Aorta (tissue), 5 donors: ENCODE measurements at regions not wholly inside any gene's neighbourhood (a gene's known extent, or its start where the extent isn't known, plus 50 kb on each side); places are given as distances from the start of the nearest gene placed in this dataset.

Source experiments
- ATAC-seq: fragments of 200-7000 bp; cut with Tn5 transposase; one replicate; pipeline ENCODE4 v1.9.1; 2022; ENCODE audit warnings: moderate library complexity; ENCODE audit not compliant: low FRiP score
- DNase-seq, 2 donors: peaks; one replicate each; pipeline ENCODE4 v3.0.0-alpha.2; 2020
- H3K27ac ChIP-seq, 2 donors: one replicate each; pipeline ENCODE4 v1.5.1; 2013; ENCODE audit warnings: low read length in 2 of 2, mild to moderate bottlenecking in 2 of 2, moderate library complexity in 2 of 2, control low read depth in 1 of 2, inconsistent platforms in 1 of 2, low read depth in 1 of 2
- H3K27me3 ChIP-seq, 2 donors: one replicate each; pipeline ENCODE4 v1.6.1; 2013; ENCODE audit warnings: control low read depth in 1 of 2, low read length in 1 of 2, mild to moderate bottlenecking in 1 of 2, moderate library complexity in 1 of 2; ENCODE audit not compliant: insufficient read depth in 2 of 2, control insufficient read depth in 1 of 2
- H3K36me3 ChIP-seq, 2 donors: one replicate each; pipeline ENCODE4 v1.6.1; 2013; ENCODE audit warnings: control low read depth in 1 of 2, low read length in 1 of 2, mild to moderate bottlenecking in 1 of 2; ENCODE audit not compliant: insufficient read depth in 2 of 2, control insufficient read depth in 1 of 2
- H3K4me1 ChIP-seq, 2 donors: one replicate each; pipeline ENCODE4 v1.6.1; 2013; ENCODE audit warnings: low read length in 2 of 2, control low read depth in 1 of 2, mild to moderate bottlenecking in 1 of 2, moderate library complexity in 1 of 2; ENCODE audit not compliant: insufficient read depth in 2 of 2, control insufficient read depth in 1 of 2
- H3K4me3 ChIP-seq, 2 donors: one replicate each; pipeline ENCODE4 v1.5.1; 2013; ENCODE audit warnings: low read length in 2 of 2, control low read depth in 1 of 2, mild to moderate bottlenecking in 1 of 2
- H3K9me3 ChIP-seq: one replicate; pipeline ENCODE4 v1.6.1; 2013; ENCODE audit warnings: mild to moderate bottlenecking, low read length; ENCODE audit not compliant: control insufficient read depth
- WGBS, 2 donors: extraction: QIAGEN DNeasy Blood & Tissue Kit; methylation state at CpG; one replicate each; pipeline ENCODE4 v1.1.7; 2013; 5-methylcytosine and 5-hydroxymethylcytosine counted together
- intact Hi-C, 2 donors: fragments of 100-400 bp; cut with DNase I; formaldehyde crosslinking; loops; one replicate each; pipeline versions ENCODE4 v1.14.2 to v1.15.0; 2022
- donor health status: healthy with polysubstance abuse.
- donor health status: Bipolar disorder and iron deficiency.
- donor health status: DM: no; HTN: no; CAD: no.
- donor health status: DM: no; HTN: no; CAD: no.
- donor health status: DM: yes; HTN: yes; CAD: no.

- no peaks in the 10 kb centered on the region for H3K36me3 ChIP-seq
- no peaks in the 10 kb centered on the region for H3K9me3 ChIP-seq
- DNase-seq (no peak), ATAC-seq (no peak)
- no peak overlapping the region for H3K27ac ChIP-seq
- WGBS, 2 donors: 94 to 96% methylated on average over 6 of the region's 6 CpGs
- no peak overlapping the region for H3K4me3 ChIP-seq
- H3K27me3 ChIP-seq: no peaks in the 10 kb centered on the region
- intact Hi-C loops: no loop called here
- peaks cover 3 to 4% of the 10 kb centered on the region in 2 donors for H3K4me1 ChIP-seq
Observed at GRCh38 chr2:15735484-15736326, 144.0 kb downstream of the DDX1 start.

- intact Hi-C loops: no loop called here
- H3K4me3 ChIP-seq: no peak overlapping the region
- DNase-seq (no peak), ATAC-seq (no peak)
- H3K4me1 ChIP-seq: peaks cover 3 to 4% of the 10 kb centered on the region in 2 donors
- H3K9me3 ChIP-seq: no peaks in the 10 kb centered on the region
- H3K27me3 ChIP-seq: no peaks in the 10 kb centered on the region
- H3K27ac ChIP-seq: no peak overlapping the region
- 97% methylated on average over 4 of the region's 4 CpGs for WGBS, 2 donors
- H3K36me3 ChIP-seq: no peaks in the 10 kb centered on the region
Observed at GRCh38 chr2:15736396-15737180, 144.9 kb downstream of the DDX1 start.

- ATAC-seq (no peak), DNase-seq (no peak)
- intact Hi-C loops: no loop called here
- Histone ChIP-seq H3K27ac (no peak overlapping the region), H3K9me3 (no peaks in the 10 kb centered on the region), H3K4me1 (peaks cover 3 to 4% of the 10 kb centered on the region in 2 donors), H3K4me3 (no peak overlapping the region), H3K36me3 (no peaks in the 10 kb centered on the region), H3K27me3 (no peaks in the 10 kb centered on the region)
- 97% methylated on average over 5 of the region's 5 CpGs for WGBS, 2 donors
Observed at GRCh38 chr2:15737314-15738224, 145.9 kb downstream of the DDX1 start.

- H3K4me1 ChIP-seq: peaks cover 3 to 4% of the 10 kb centered on the region in 2 donors
- 96% methylated on average over 7 of the region's 7 CpGs for WGBS, 2 donors
- intact Hi-C loops: no loop called here
- H3K9me3 ChIP-seq: no peaks in the 10 kb centered on the region
- no peaks in the 10 kb centered on the region for H3K27me3 ChIP-seq
- no peaks in the 10 kb centered on the region for H3K36me3 ChIP-seq
- H3K27ac ChIP-seq: no peak overlapping the region
- ATAC-seq (no peak), DNase-seq (no peak)
- H3K4me3 ChIP-seq: no peak overlapping the region
Observed at GRCh38 chr2:15738225-15738546, 146.5 kb downstream of the DDX1 start.

- WGBS, 2 donors: 88 to 91% methylated on average over 5 of the region's 5 CpGs
Observed at GRCh38 chr2:15738943-15739342, 147.3 kb downstream of the DDX1 start.

GRCh38 chr2:15744820-15745219 lies 153.2 kb downstream of the DDX1 start:
- DNase-seq (no peak), ATAC-seq (no peak)
- Histone ChIP-seq H3K27me3 (no peaks in the 10 kb centered on the region), H3K4me3 (no peak overlapping the region), H3K9me3 (no peaks in the 10 kb centered on the region), H3K36me3 (no peaks in the 10 kb centered on the region), H3K27ac (no peak overlapping the region), H3K4me1 (peaks cover 4 to 5% of the 10 kb centered on the region in 2 donors)
- WGBS, 2 donors: 94 to 97% methylated on average over 5 of the region's 5 CpGs
- intact Hi-C loops: no loop called here

More at GRCh38 chr2:15738943-15739342, 147.3 kb downstream of the DDX1 start:
- intact Hi-C loops: no loop called here
- Histone ChIP-seq H3K9me3 (no peaks in the 10 kb centered on the region), H3K27me3 (no peaks in the 10 kb centered on the region), H3K27ac (no peak overlapping the region), H3K4me1 (peaks cover 0 to 4% of the 10 kb centered on the region in 2 donors), H3K4me3 (no peak overlapping the region), H3K36me3 (no peaks in the 10 kb centered on the region)
- no peak for DNase-seq
- ATAC-seq: no peak

GRCh38 chr2:15745350-15745749 lies 153.7 kb downstream of the DDX1 start:
- Histone ChIP-seq H3K36me3 (no peaks in the 10 kb centered on the region), H3K4me3 (no peak overlapping the region), H3K4me1 (peaks cover 4 to 5% of the 10 kb centered on the region in 2 donors), H3K27me3 (no peaks in the 10 kb centered on the region), H3K9me3 (no peaks in the 10 kb centered on the region), H3K27ac (no peak overlapping the region)
- no peak for ATAC-seq
- intact Hi-C loops: no loop called here
- 91 to 96% methylated on average over 3 of the region's 3 CpGs for WGBS, 2 donors
- no peak for DNase-seq

GRCh38 chr2:15745907-15746702 lies 154.4 kb downstream of the DDX1 start:
- Histone ChIP-seq H3K27ac (no peak overlapping the region), H3K36me3 (no peaks in the 10 kb centered on the region), H3K27me3 (no peaks in the 10 kb centered on the region), H3K4me1 (peaks cover 4 to 5% of the 10 kb centered on the region in 2 donors), H3K9me3 (no peaks in the 10 kb centered on the region), H3K4me3 (no peak overlapping the region)
- ATAC-seq (no peak), DNase-seq (no peak)
- intact Hi-C loops: no loop called here
- 76 to 77% methylated on average over 6 of the region's 6 CpGs for WGBS, 2 donors
